H1 (cell line): ENCODE measurements at regions not wholly inside any gene's neighbourhood (a gene's known extent, or its start where the extent isn't known, plus 50 kb on each side); places are given as distances from the start of the nearest gene placed in this dataset.

Experiments used
- CTCF ChIA-PET: fragments of 300-600 bp; sonication (Branson Sonifier 250); formaldehyde crosslinking; loops from one replicate; lab custom pipeline; 2021; ENCODE audit not compliant: partially characterized antibody; lab: Charles Lee
- POLR2A ChIA-PET: fragments of 300-600 bp; sonication (Branson Sonifier 250); formaldehyde crosslinking; loops from one replicate; lab custom pipeline; 2021; ENCODE audit warnings: inconsistent platforms; ENCODE audit not compliant: partially characterized antibody; lab: Charles Lee
- DNase-seq, 2 experiments: peaks; one replicate each; pipeline versions ENCODE4 v3.0.0 to v3.0.0-alpha.2; 2010 to 2022; ENCODE audit warnings: low spot score in 2 of 2, low read depth in 1 of 2, mixed read lengths in 1 of 2
- FAIRE-seq: peaks from 2 replicates; lab custom pipeline; 2011; peaks lifted over from hg19 to GRCh38; lab: Jason Lieb, UNC
- H2AFZ ChIP-seq: 2 replicates; pipeline ENCODE4 v1.8.1; 2012; ENCODE audit warnings: low read length, inconsistent platforms
- H2AK5ac ChIP-seq: 2 replicates; pipeline ENCODE4 v1.6.1; 2013; ENCODE audit warnings: low read depth, low read length
- H2BK120ac ChIP-seq: replicated peaks from 2 replicates; pipeline ENCODE3; 2013; ENCODE audit warnings: low read depth, low read length, inconsistent platforms
- H2BK12ac ChIP-seq: 2 replicates; pipeline ENCODE4 v1.6.1; 2013; ENCODE audit warnings: low read depth, low read length
- H2BK15ac ChIP-seq: 2 replicates; pipeline ENCODE4 v1.6.1; 2013; ENCODE audit warnings: low read length
- H2BK20ac ChIP-seq: 2 replicates; pipeline ENCODE4 v1.6.1; 2013; ENCODE audit warnings: low read length
- H2BK5ac ChIP-seq: 2 replicates; pipeline ENCODE4 v1.6.1; 2013; ENCODE audit warnings: low read depth, low read length
- H3K14ac ChIP-seq: 2 replicates; pipeline ENCODE4 v1.6.1; 2013; ENCODE audit warnings: inconsistent platforms; ENCODE audit not compliant: insufficient read length
- H3K18ac ChIP-seq: 2 replicates; pipeline ENCODE4 v1.6.1; 2013; ENCODE audit warnings: low read length; ENCODE audit errors: extremely low read depth
- H3K23ac ChIP-seq: 2 replicates; pipeline ENCODE4 v1.6.1; 2013; ENCODE audit warnings: inconsistent platforms; ENCODE audit not compliant: insufficient read length
- H3K23me2 ChIP-seq: 2 replicates; pipeline ENCODE4 v1.6.1; 2013; ENCODE audit warnings: low read depth, low read length
- H3K27ac ChIP-seq: 2 replicates; pipeline ENCODE4 v1.6.1; 2011; ENCODE audit warnings: low read depth, low read length, inconsistent platforms
- H3K27me3 ChIP-seq, 4 experiments: replicated peaks in 1 of 4; 1 replicate in 1 of 4; 2 replicates in 3 of 4; pipeline versions ENCODE4 v1.6.1 to v1.8.1; 2011 to 2013; ENCODE audit warnings: low read length in 3 of 4, mild to moderate bottlenecking in 3 of 4, inconsistent platforms in 2 of 4, mixed read lengths in 2 of 4, moderate library complexity in 1 of 4; ENCODE audit not compliant: control insufficient read depth in 3 of 4, insufficient read depth in 3 of 4; ENCODE audit errors: extremely low read depth in 1 of 4
- H3K36me3 ChIP-seq, 4 experiments: 2 replicates each; pipeline versions ENCODE4 v1.6.1 to v1.8.1; 2011 to 2013; ENCODE audit warnings: mild to moderate bottlenecking in 4 of 4, low read length in 3 of 4, moderate library complexity in 2 of 4, control low read depth in 1 of 4, inconsistent platforms in 1 of 4; ENCODE audit not compliant: insufficient read depth in 4 of 4, control insufficient read depth in 2 of 4
- H3K4ac ChIP-seq: replicated peaks from 2 replicates; pipeline ENCODE3; 2013; ENCODE audit warnings: low read length, low read depth, mixed read lengths, inconsistent platforms; ENCODE audit not compliant: insufficient read length
- H3K4me1 ChIP-seq, 4 experiments: replicated peaks in 1 of 4; 1 replicate in 1 of 4; 2 replicates in 3 of 4; pipeline versions ENCODE4 v1.6.1 to v1.8.1; 2011 to 2013; ENCODE audit warnings: low read length in 3 of 4, inconsistent platforms in 2 of 4, mixed read lengths in 1 of 4; ENCODE audit not compliant: insufficient read depth in 4 of 4, control insufficient read depth in 3 of 4
- H3K4me2 ChIP-seq, 2 experiments: 2 replicates each; pipeline versions ENCODE4 v1.6.1 to v1.8.1; 2011 to 2013; ENCODE audit warnings: low read depth in 2 of 2, low read length in 2 of 2, control low read depth in 1 of 2, inconsistent platforms in 1 of 2, mild to moderate bottlenecking in 1 of 2; ENCODE audit not compliant: insufficient read depth in 1 of 2
- H3K4me3 ChIP-seq, 4 experiments: fragments of 200-600, 300-600 bp in 1 of 4; sonication (generic), shearing (Covaris generic), sonication (Bioruptor Twin) in 1 of 4; 2 replicates each; pipeline versions ENCODE4 v1.5.1 to v1.8.1; 2011 to 2016; ENCODE audit warnings: low read length in 4 of 4, low read depth in 3 of 4, control low read depth in 2 of 4, inconsistent platforms in 2 of 4, mild to moderate bottlenecking in 2 of 4, mixed read lengths in 1 of 4, moderate library complexity in 1 of 4; ENCODE audit not compliant: insufficient read depth in 2 of 4; ENCODE audit errors: extremely low read depth in 1 of 4
- H3K56ac ChIP-seq: replicated peaks from 2 replicates; pipeline ENCODE3; 2013; ENCODE audit warnings: low read depth, mild to moderate bottlenecking, mixed read lengths, low read length, inconsistent platforms; ENCODE audit not compliant: insufficient read length
- H3K79me1 ChIP-seq: 2 replicates; pipeline ENCODE4 v1.6.1; 2013; ENCODE audit warnings: low read depth, low read length, control low read depth
- H3K79me2 ChIP-seq, 2 experiments: 2 replicates each; pipeline versions ENCODE4 v1.6.1 to v1.8.1; 2012 to 2013; ENCODE audit warnings: low read length in 2 of 2, mild to moderate bottlenecking in 2 of 2, inconsistent platforms in 1 of 2; ENCODE audit not compliant: insufficient read depth in 2 of 2, control insufficient read depth in 1 of 2
- H3K9ac ChIP-seq, 4 experiments: replicated peaks in 1 of 4; 1 replicate in 1 of 4; 2 replicates in 3 of 4; pipeline versions ENCODE4 v1.6.1 to v1.8.1; 2011 to 2013; ENCODE audit warnings: low read depth in 3 of 4, low read length in 3 of 4, control low read depth in 2 of 4, mild to moderate bottlenecking in 2 of 4, moderate library complexity in 2 of 4, inconsistent platforms in 1 of 4; ENCODE audit errors: extremely low read depth in 1 of 4
- H3K9me3 ChIP-seq, 2 experiments: 2 replicates each; pipeline versions ENCODE4 v1.6.1 to v1.8.1; 2012 to 2013; ENCODE audit warnings: mild to moderate bottlenecking in 2 of 2, moderate library complexity in 2 of 2, control low read depth in 1 of 2, inconsistent platforms in 1 of 2, low read depth in 1 of 2, low read length in 1 of 2, mixed read lengths in 1 of 2; ENCODE audit not compliant: insufficient read depth in 2 of 2
- H4K20me1 ChIP-seq, 2 experiments: replicated peaks in 1 of 2; 2 replicates each; pipeline versions ENCODE3 to v1.8.1; 2011 to 2013; ENCODE audit warnings: inconsistent platforms in 2 of 2, low read length in 2 of 2, mild to moderate bottlenecking in 1 of 2; ENCODE audit not compliant: insufficient read depth in 2 of 2, control insufficient read depth in 1 of 2
- H4K5ac ChIP-seq: 2 replicates; pipeline ENCODE4 v1.6.1; 2013; ENCODE audit warnings: low read length, low read depth, mixed read lengths, inconsistent platforms; ENCODE audit not compliant: insufficient read length
- H4K8ac ChIP-seq: 2 replicates; pipeline ENCODE4 v1.8.0; 2013; ENCODE audit warnings: mild to moderate bottlenecking, moderate library complexity, low read length, inconsistent platforms; ENCODE audit not compliant: insufficient read depth; ENCODE audit errors: extremely low read depth
- H4K91ac ChIP-seq: replicated peaks from 2 replicates; pipeline ENCODE3; 2013; ENCODE audit warnings: low read length, mixed read lengths, inconsistent platforms; ENCODE audit not compliant: insufficient read length
- NANOG ChIP-seq: IDR thresholded peaks from 2 replicates; pipeline ENCODE4 v1.6.1; 2011; ENCODE audit warnings: low read length, low read depth, mild to moderate bottlenecking, inconsistent platforms; ENCODE audit not compliant: insufficient read depth, poor library complexity, severe bottlenecking
- RBBP5 ChIP-seq: IDR thresholded peaks from 2 replicates; pipeline ENCODE4 v1.7.1; 2012; ENCODE audit warnings: low read depth, mild to moderate bottlenecking, inconsistent platforms, low read length, moderate library complexity, borderline replicate concordance
- SIX5 ChIP-seq: IDR thresholded peaks from 2 replicates; pipeline ENCODE4 v1.6.1; 2011; ENCODE audit warnings: mild to moderate bottlenecking, low read depth, low read length
- SP2 ChIP-seq: IDR thresholded peaks from 2 replicates; pipeline ENCODE4 v1.6.1; 2012; ENCODE audit warnings: mild to moderate bottlenecking, low read length, inconsistent platforms

DNA sequence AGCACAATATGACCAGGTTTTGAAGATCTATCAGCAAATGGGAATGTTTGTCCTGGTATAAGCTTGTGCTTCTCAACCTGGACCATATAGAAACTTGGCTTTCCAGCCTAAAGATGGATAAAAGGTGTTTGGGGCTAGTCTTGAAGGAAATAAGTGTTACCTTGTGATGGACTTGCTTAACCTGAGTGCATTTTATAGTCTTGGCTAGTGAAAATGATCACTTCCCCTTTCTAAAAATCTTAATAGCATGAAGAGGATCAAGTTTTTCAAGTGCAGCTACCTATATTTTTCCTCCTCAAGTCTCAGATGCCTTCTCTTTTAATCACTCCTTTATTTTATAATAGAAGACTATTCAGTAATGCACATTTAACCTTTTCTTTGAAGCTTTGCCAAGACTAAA, 919.8 kb upstream of the SLITRK1 start:
- H3K4me3 ChIP-seq: no peak overlapping the region
- no peak overlapping the region for H2BK20ac ChIP-seq
- H3K23ac ChIP-seq: no peak overlapping the region
- no peak overlapping the region for H2AK5ac ChIP-seq
- no peaks in the 10 kb centered on the region for H4K20me1 ChIP-seq
- H3K4me1 ChIP-seq: no peaks in the 10 kb centered on the region
- H2BK5ac ChIP-seq: no peak overlapping the region
- no peak overlapping the region for H3K56ac ChIP-seq
- no peak overlapping the region for H3K14ac ChIP-seq
- H3K18ac ChIP-seq: no peak overlapping the region
- H3K27me3 ChIP-seq: no peaks in the 10 kb centered on the region
- H3K79me2 ChIP-seq: no peaks in the 10 kb centered on the region
- ChIA-PET POLR2A (no interaction called here), CTCF (interaction anchor here (0.6 kb wide), 1 partner anchor 42 kb away, joined by 6 read pairs; no protein-coding TSS in a partner anchor)
- DNase-seq: no peak
- TF ChIP-seq SP2 (no peak), RBBP5 (no peak), NANOG (no peak), SIX5 (no peak)
- no peaks in the 10 kb centered on the region for H3K36me3 ChIP-seq
- FAIRE-seq: no peak
- H2AFZ ChIP-seq: no peak overlapping the region
- no peak overlapping the region for H3K27ac ChIP-seq
- H3K79me1 ChIP-seq: no peaks in the 10 kb centered on the region
- no peak overlapping the region for H4K5ac ChIP-seq
- no peak overlapping the region for H3K9ac ChIP-seq
- H3K23me2 ChIP-seq: no peaks in the 10 kb centered on the region
- H4K8ac ChIP-seq: no peak overlapping the region
- no peak overlapping the region for H2BK12ac ChIP-seq
- no peak overlapping the region for H2BK120ac ChIP-seq
- H3K9me3 ChIP-seq: no peaks in the 10 kb centered on the region
- no peak overlapping the region for H2BK15ac ChIP-seq
- no peak overlapping the region for H3K4ac ChIP-seq
- no peak overlapping the region for H4K91ac ChIP-seq
- no peak overlapping the region for H3K4me2 ChIP-seq
